Fibroblast of lung (primary cell): ENCODE measurements at regions not wholly inside any gene's neighbourhood (a gene's known extent, or its start where the extent isn't known, plus 50 kb on each side); places are given as distances from the start of the nearest gene placed in this dataset.

Experiments used
- DNase-seq, 2 donors: peaks; one replicate each; pipeline versions ENCODE4 v3.0.0 to v3.0.0-alpha.2; 2010; ENCODE audit warnings: low read depth in 2 of 2
- H2AFZ ChIP-seq: 2 replicates; pipeline ENCODE4 v1.5.1; 2012; ENCODE audit warnings: low read length, control low read depth, inconsistent platforms
- H3K27ac ChIP-seq: 2 replicates; pipeline ENCODE4 v1.5.1; 2011; ENCODE audit warnings: low read length, control low read depth; ENCODE audit not compliant: insufficient read depth
- H3K27me3 ChIP-seq: 2 replicates; pipeline ENCODE4 v1.5.1; 2011; ENCODE audit warnings: mild to moderate bottlenecking, low read length; ENCODE audit not compliant: control insufficient read depth, insufficient read depth
- H3K36me3 ChIP-seq: 2 replicates; pipeline ENCODE4 v1.5.1; 2011; ENCODE audit warnings: low read length; ENCODE audit not compliant: control insufficient read depth, insufficient read depth
- H3K4me1 ChIP-seq: 2 replicates; pipeline ENCODE4 v1.5.1; 2011; ENCODE audit warnings: low read length; ENCODE audit not compliant: control insufficient read depth, insufficient read depth; ENCODE audit errors: extremely low read depth
- H3K4me2 ChIP-seq: 2 replicates; pipeline ENCODE4 v1.5.1; 2011; ENCODE audit warnings: low read length, control low read depth; ENCODE audit not compliant: insufficient read depth; ENCODE audit errors: extremely low read depth
- H3K4me3 ChIP-seq, 4 experiments: fragments of 200-600 bp in 1 of 4; sonication (generic) in 1 of 4; replicated peaks in 1 of 4; 2 replicates each; pipeline ENCODE4 v1.5.1; 2011 to 2016; ENCODE audit warnings: low read length in 4 of 4, low read depth in 3 of 4, mild to moderate bottlenecking in 3 of 4, control low read depth in 2 of 4, inconsistent platforms in 1 of 4, mixed read lengths in 1 of 4; ENCODE audit not compliant: insufficient read depth in 1 of 4; ENCODE audit errors: control extremely low read depth in 1 of 4
- H3K79me2 ChIP-seq: 2 replicates; pipeline ENCODE4 v1.5.1; 2012; ENCODE audit warnings: mild to moderate bottlenecking, low read length, inconsistent platforms; ENCODE audit not compliant: control insufficient read depth, insufficient read depth
- H3K9ac ChIP-seq: 2 replicates; pipeline ENCODE4 v1.5.1; 2011; ENCODE audit warnings: mild to moderate bottlenecking, low read length, control low read depth; ENCODE audit not compliant: insufficient read depth
- H3K9me3 ChIP-seq: 2 replicates; pipeline ENCODE4 v1.5.1; 2012; ENCODE audit warnings: low read depth, low read length; ENCODE audit not compliant: control insufficient read depth, insufficient read depth
- H4K20me1 ChIP-seq: 2 replicates; pipeline ENCODE4 v1.5.1; 2011; ENCODE audit warnings: low read length; ENCODE audit not compliant: control insufficient read depth, insufficient read depth; ENCODE audit errors: extremely low read depth
- CTCF ChIP-seq, 2 donors: IDR thresholded peaks in 1 of 2; conservative IDR thresholded peaks in 1 of 2; 1 replicate in 1 of 2; 2 replicates in 1 of 2; pipeline ENCODE4 v1.5.1; 2011 to 2012; ENCODE audit warnings: low read length in 2 of 2, control low read depth in 1 of 2, inconsistent platforms in 1 of 2, low read depth in 1 of 2, mild to moderate bottlenecking in 1 of 2
- EZH2 ChIP-seq: IDR thresholded peaks from 2 replicates; pipeline ENCODE4 v1.5.1; 2012; ENCODE audit warnings: low read length, control low read depth, mild to moderate bottlenecking; ENCODE audit errors: missing control alignments

- Histone ChIP-seq H3K79me2 (no peaks in the 10 kb centered on the region), H3K27ac (no peak overlapping the region), H3K9me3 (no peaks in the 10 kb centered on the region), H3K9ac (no peak overlapping the region), H3K4me1 (no peaks in the 10 kb centered on the region), H3K4me2 (no peak overlapping the region), H2AFZ (no peak overlapping the region), H3K27me3 (no peaks in the 10 kb centered on the region), H3K36me3 (no peaks in the 10 kb centered on the region), H3K4me3 (no peak overlapping the region), H4K20me1 (no peaks in the 10 kb centered on the region)
- no peak for TF ChIP-seq EZH2
- no peak for TF ChIP-seq CTCF (conservative IDR thresholded peaks at IDR 0.05 in 1 of 2, IDR thresholded peaks at IDR 0.05 in 1 of 2; ENCODE audit: low read depth in 1 of 2, low read length in 2 of 2)
- no peak for DNase-seq
These were observed 173.3 kb downstream of the IL20RB start for GRCh38 chr3:137131081-137131480.

GRCh38 chr3:137134431-137134830, 176.6 kb downstream of the IL20RB start:
- H3K4me2 ChIP-seq, result no peak overlapping the region
- H3K27ac ChIP-seq, result no peak overlapping the region
- H3K4me1 ChIP-seq, result no peaks in the 10 kb centered on the region
- H4K20me1 ChIP-seq, result no peaks in the 10 kb centered on the region
- TF ChIP-seq CTCF (conservative IDR thresholded peaks at IDR 0.05 in 1 of 2, IDR thresholded peaks at IDR 0.05 in 1 of 2; ENCODE audit: low read depth in 1 of 2, low read length in 2 of 2) (no peak), EZH2 (no peak)
- H3K9me3 ChIP-seq, result no peaks in the 10 kb centered on the region
- no peaks in the 10 kb centered on the region for H3K79me2 ChIP-seq
- no peaks in the 10 kb centered on the region for H3K27me3 ChIP-seq
- no peak for DNase-seq
- H3K36me3 ChIP-seq, result no peaks in the 10 kb centered on the region
- H3K4me3 ChIP-seq, result no peak overlapping the region
- H2AFZ ChIP-seq, result no peak overlapping the region
- H3K9ac ChIP-seq, result no peak overlapping the region

GRCh38 chr3:137148406-137148805, 190.6 kb downstream of the IL20RB start:
- H3K4me1 ChIP-seq, result no peaks in the 10 kb centered on the region

More at GRCh38 chr3:137148406-137148805, 190.6 kb downstream of the IL20RB start:
- no peak overlapping the region for H3K4me2 ChIP-seq
- no peak overlapping the region for H2AFZ ChIP-seq
- H3K36me3 ChIP-seq, result no peaks in the 10 kb centered on the region
- no peak for TF ChIP-seq CTCF (conservative IDR thresholded peaks at IDR 0.05 in 1 of 2, IDR thresholded peaks at IDR 0.05 in 1 of 2; ENCODE audit: low read depth in 1 of 2, low read length in 2 of 2)
- TF ChIP-seq EZH2, result no peak
- H3K27ac ChIP-seq, result no peak overlapping the region
- H3K79me2 ChIP-seq, result no peaks in the 10 kb centered on the region
- no peak overlapping the region for H3K4me3 ChIP-seq
- DNase-seq, result no peak
- no peaks in the 10 kb centered on the region for H3K27me3 ChIP-seq
- H3K9ac ChIP-seq, result no peak overlapping the region
- no peaks in the 10 kb centered on the region for H4K20me1 ChIP-seq
- H3K9me3 ChIP-seq, result no peaks in the 10 kb centered on the region
